Fibroblast of upper back skin (primary cell): ENCODE measurements at regions not wholly inside any gene's neighbourhood (a gene's known extent, or its start where the extent isn't known, plus 50 kb on each side); places are given as distances from the start of the nearest gene placed in this dataset.
"Not testable (repeated sequence)": the region's sequence is repeated elsewhere in the genome, so short reads cannot be mapped to it uniquely, and the experiment has no call there.

Source experiments
- DNase-seq: peaks from one replicate; pipeline ENCODE4 v3.0.0-alpha.2; 2013

GRCh38 chr10:32217216-32217615 is 129.7 kb downstream of the EPC1 start:
- no peak for DNase-seq

- not testable (repeated sequence) for DNase-seq
Measured at GRCh38 chr10:32213838-32214237, 133.1 kb downstream of the EPC1 start.

- DNase-seq, result no peak
Measured at GRCh38 chr10:32211046-32211363, 136.0 kb downstream of the EPC1 start.

GRCh38 chr10:32210306-32211045 is 136.5 kb downstream of the EPC1 start:
- DNase-seq, result peak; percentile 61

GRCh38 chr10:32208005-32208404 is 139.0 kb downstream of the EPC1 start:
- DNase-seq, result not testable (repeated sequence)

- peak; percentile 36 for DNase-seq
Measured at GRCh38 chr10:32207544-32207943, 139.4 kb downstream of the EPC1 start.

GRCh38 chr10:32205670-32206069 is 141.3 kb downstream of the EPC1 start:
- DNase-seq, result peak; percentile 38

- DNase-seq, result no peak
Measured at GRCh38 chr10:32204606-32205005, 142.4 kb downstream of the EPC1 start.

GRCh38 chr10:32199714-32200394 is 143.6 kb upstream of the KIF5B start:
- DNase-seq, result no peak

- DNase-seq, result no peak
Measured at GRCh38 chr10:32197423-32197822, 141.2 kb upstream of the KIF5B start.

GRCh38 chr10:32190890-32191491 is 134.8 kb upstream of the KIF5B start:
- peak; percentile 31 for DNase-seq

GRCh38 chr10:32189400-32190084 is 133.3 kb upstream of the KIF5B start:
- peak; percentile 17 for DNase-seq

- not testable (repeated sequence) for DNase-seq
Measured at GRCh38 chr10:32188601-32189000, 132.4 kb upstream of the KIF5B start.

GRCh38 chr10:32187686-32188085 is 131.5 kb upstream of the KIF5B start:
- no peak for DNase-seq

GRCh38 chr10:32183652-32184051 is 127.4 kb upstream of the KIF5B start:
- not testable (repeated sequence) for DNase-seq

- DNase-seq, result no peak
Measured at GRCh38 chr10:32182476-32182875, 126.3 kb upstream of the KIF5B start.

GRCh38 chr10:32180390-32181280 is 124.4 kb upstream of the KIF5B start:
- DNase-seq, result no peak

GRCh38 chr10:32179836-32180235 is 123.6 kb upstream of the KIF5B start:
- no peak for DNase-seq

GRCh38 chr10:32177594-32177993 is 121.4 kb upstream of the KIF5B start:
- DNase-seq, result not testable (repeated sequence)

GRCh38 chr10:32175629-32176028 is 119.4 kb upstream of the KIF5B start:
- DNase-seq, result no peak

GRCh38 chr10:32174349-32174893 is 118.2 kb upstream of the KIF5B start:
- DNase-seq, result no peak

GRCh38 chr10:32171204-32171603 is 115.0 kb upstream of the KIF5B start:
- no peak for DNase-seq
